ENCODE measurements at regions not wholly inside any gene's neighbourhood (a gene's known extent, or its start where the extent isn't known, plus 50 kb on each side); places are given as distances from the start of the nearest gene placed in this dataset.

- Histone ChIP-seq H3F3A (ENCODE audit: insufficient read depth, low read length, poor library complexity, severe bottlenecking) (peaks cover 3% of the 10 kb centered on the region), H2AFZ (ENCODE audit: low read depth, low read length) (no peak overlapping the region), H4K20me1 (ENCODE audit: insufficient read depth) (no peaks in the 10 kb centered on the region), H3K4me3 (ENCODE audit: low read length) (no peak overlapping the region), H3K9me2 (ENCODE audit: insufficient read depth, low read length) (no peaks in the 10 kb centered on the region), H3K27me3 (ENCODE audit: insufficient read depth, low read depth, low read length) (no peaks in the 10 kb centered on the region), H3K36me3 (ENCODE audit: insufficient read depth, low read length) (no peaks in the 10 kb centered on the region), H3K27ac (ENCODE audit: low read length) (no peak overlapping the region), H3K79me2 (replicated peaks; ENCODE audit: insufficient read depth, low read length) (no peaks in the 10 kb centered on the region), H3K4me2 (ENCODE audit: low read length) (no peak overlapping the region), H3K9me3 (ENCODE audit: low read length) (no peaks in the 10 kb centered on the region), H3K9ac (ENCODE audit: low read length) (no peak overlapping the region)
- TF ChIP-seq EZH2 (IDR thresholded peaks at IDR 0.05; ENCODE audit: borderline replicate concordance, insufficient read depth, low read length, poor library complexity, severe bottlenecking) (no peak), RAD21 (conservative IDR thresholded peaks at IDR 0.05) (no peak), POLR2AphosphoS5 (IDR thresholded peaks at IDR 0.05) (no peak)
- TF ChIP-seq, protein P1, sequence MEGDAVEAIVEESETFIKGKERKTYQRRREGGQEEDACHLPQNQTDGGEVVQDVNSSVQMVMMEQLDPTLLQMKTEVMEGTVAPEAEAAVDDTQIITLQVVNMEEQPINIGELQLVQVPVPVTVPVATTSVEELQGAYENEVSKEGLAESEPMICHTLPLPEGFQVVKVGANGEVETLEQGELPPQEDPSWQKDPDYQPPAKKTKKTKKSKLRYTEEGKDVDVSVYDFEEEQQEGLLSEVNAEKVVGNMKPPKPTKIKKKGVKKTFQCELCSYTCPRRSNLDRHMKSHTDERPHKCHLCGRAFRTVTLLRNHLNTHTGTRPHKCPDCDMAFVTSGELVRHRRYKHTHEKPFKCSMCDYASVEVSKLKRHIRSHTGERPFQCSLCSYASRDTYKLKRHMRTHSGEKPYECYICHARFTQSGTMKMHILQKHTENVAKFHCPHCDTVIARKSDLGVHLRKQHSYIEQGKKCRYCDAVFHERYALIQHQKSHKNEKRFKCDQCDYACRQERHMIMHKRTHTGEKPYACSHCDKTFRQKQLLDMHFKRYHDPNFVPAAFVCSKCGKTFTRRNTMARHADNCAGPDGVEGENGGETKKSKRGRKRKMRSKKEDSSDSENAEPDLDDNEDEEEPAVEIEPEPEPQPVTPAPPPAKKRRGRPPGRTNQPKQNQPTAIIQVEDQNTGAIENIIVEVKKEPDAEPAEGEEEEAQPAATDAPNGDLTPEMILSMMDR (IDR thresholded peaks at IDR 0.05; ENCODE audit: poor library complexity, severe bottlenecking) = no peak
Measured at GRCh38 chr6:4302524-4302923, 167.1 kb upstream of the ECI2 start.

DNA sequence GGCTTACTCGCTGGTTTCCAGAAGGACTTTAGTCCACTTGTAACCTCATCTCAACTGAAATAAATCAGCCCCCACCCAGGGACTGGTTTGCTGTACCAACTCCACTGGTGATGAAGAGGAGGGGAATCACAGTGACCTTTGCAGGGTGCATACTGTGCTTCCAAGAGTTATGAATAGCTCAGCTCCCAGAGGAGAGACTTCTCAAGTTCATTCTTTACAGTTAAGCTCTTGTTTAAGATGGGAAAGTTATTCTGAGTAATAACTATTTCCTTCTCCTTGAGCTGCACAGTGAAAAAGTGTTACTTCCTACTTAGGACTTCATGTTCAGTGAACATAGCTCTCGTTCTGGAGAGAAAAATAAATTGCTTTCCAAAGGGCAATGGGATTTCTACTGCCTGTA is 166.5 kb upstream of the ECI2 start:
- H3K4me2 ChIP-seq (ENCODE audit: low read length) = no peak overlapping the region
- H3K4me3 ChIP-seq (ENCODE audit: low read length) = no peak overlapping the region
- no peaks in the 10 kb centered on the region for H3K79me2 ChIP-seq (replicated peaks; ENCODE audit: insufficient read depth, low read length)
- no peak overlapping the region for H2AFZ ChIP-seq (ENCODE audit: low read depth, low read length)
- H3K27ac ChIP-seq (ENCODE audit: low read length) = no peak overlapping the region
- peaks cover 3% of the 10 kb centered on the region for H3F3A ChIP-seq (ENCODE audit: insufficient read depth, low read length, poor library complexity, severe bottlenecking)
- H3K9me2 ChIP-seq (ENCODE audit: insufficient read depth, low read length) = no peaks in the 10 kb centered on the region
- no peaks in the 10 kb centered on the region for H3K27me3 ChIP-seq (ENCODE audit: insufficient read depth, low read depth, low read length)
- H3K9me3 ChIP-seq (ENCODE audit: low read length) = no peaks in the 10 kb centered on the region
- TF ChIP-seq, protein P1 (IDR thresholded peaks at IDR 0.05; ENCODE audit: poor library complexity, severe bottlenecking) = no peak
- TF ChIP-seq, protein P2, sequence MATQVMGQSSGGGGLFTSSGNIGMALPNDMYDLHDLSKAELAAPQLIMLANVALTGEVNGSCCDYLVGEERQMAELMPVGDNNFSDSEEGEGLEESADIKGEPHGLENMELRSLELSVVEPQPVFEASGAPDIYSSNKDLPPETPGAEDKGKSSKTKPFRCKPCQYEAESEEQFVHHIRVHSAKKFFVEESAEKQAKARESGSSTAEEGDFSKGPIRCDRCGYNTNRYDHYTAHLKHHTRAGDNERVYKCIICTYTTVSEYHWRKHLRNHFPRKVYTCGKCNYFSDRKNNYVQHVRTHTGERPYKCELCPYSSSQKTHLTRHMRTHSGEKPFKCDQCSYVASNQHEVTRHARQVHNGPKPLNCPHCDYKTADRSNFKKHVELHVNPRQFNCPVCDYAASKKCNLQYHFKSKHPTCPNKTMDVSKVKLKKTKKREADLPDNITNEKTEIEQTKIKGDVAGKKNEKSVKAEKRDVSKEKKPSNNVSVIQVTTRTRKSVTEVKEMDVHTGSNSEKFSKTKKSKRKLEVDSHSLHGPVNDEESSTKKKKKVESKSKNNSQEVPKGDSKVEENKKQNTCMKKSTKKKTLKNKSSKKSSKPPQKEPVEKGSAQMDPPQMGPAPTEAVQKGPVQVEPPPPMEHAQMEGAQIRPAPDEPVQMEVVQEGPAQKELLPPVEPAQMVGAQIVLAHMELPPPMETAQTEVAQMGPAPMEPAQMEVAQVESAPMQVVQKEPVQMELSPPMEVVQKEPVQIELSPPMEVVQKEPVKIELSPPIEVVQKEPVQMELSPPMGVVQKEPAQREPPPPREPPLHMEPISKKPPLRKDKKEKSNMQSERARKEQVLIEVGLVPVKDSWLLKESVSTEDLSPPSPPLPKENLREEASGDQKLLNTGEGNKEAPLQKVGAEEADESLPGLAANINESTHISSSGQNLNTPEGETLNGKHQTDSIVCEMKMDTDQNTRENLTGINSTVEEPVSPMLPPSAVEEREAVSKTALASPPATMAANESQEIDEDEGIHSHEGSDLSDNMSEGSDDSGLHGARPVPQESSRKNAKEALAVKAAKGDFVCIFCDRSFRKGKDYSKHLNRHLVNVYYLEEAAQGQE (IDR thresholded peaks at IDR 0.05; ENCODE audit: borderline replicate concordance) = no peak
- TF ChIP-seq SMC3 (conservative IDR thresholded peaks at IDR 0.05; ENCODE audit: poor library complexity) = no peak
- no peak for TF ChIP-seq POLR2AphosphoS5 (IDR thresholded peaks at IDR 0.05)
- TF ChIP-seq EP300 (conservative IDR thresholded peaks at IDR 0.05; ENCODE audit: poor library complexity, severe bottlenecking) = no peak
- no peak for TF ChIP-seq MXI1 (conservative IDR thresholded peaks at IDR 0.05; ENCODE audit: poor library complexity, severe bottlenecking)
- no peak for TF ChIP-seq TAF1 (IDR thresholded peaks at IDR 0.05; ENCODE audit: low read depth)
- no peak for TF ChIP-seq EZH2 (IDR thresholded peaks at IDR 0.05; ENCODE audit: borderline replicate concordance, insufficient read depth, low read length, poor library complexity, severe bottlenecking)
- no peak for TF ChIP-seq RAD21 (conservative IDR thresholded peaks at IDR 0.05)
- no peaks in the 10 kb centered on the region for H4K20me1 ChIP-seq (ENCODE audit: insufficient read depth)
- H3K9ac ChIP-seq (ENCODE audit: low read length) = no peak overlapping the region
- H3K36me3 ChIP-seq (ENCODE audit: insufficient read depth, low read length) = no peaks in the 10 kb centered on the region
